WTC11 (cell line): ENCODE measurements at regions not wholly inside any gene's neighbourhood (a gene's known extent, or its start where the extent isn't known, plus 50 kb on each side); places are given as distances from the start of the nearest gene placed in this dataset.

ENCODE experiments used
- ATAC-seq: fragments of 200-7000 bp; cut with Tn5 transposase; 2 replicates; pipeline ENCODE4 v1.10.0; 2021; ENCODE audit warnings: mild to moderate bottlenecking, moderate library complexity
- CTCF ChIA-PET: fragments of 300-600 bp; sonication (Branson Sonifier 250); formaldehyde crosslinking; loops from one replicate; lab custom pipeline; 2021; ENCODE audit warnings: antibody characterized with exemption; lab: Charles Lee
- POLR2A ChIA-PET: fragments of 350-600 bp; sonication (Branson Sonifier 250); formaldehyde crosslinking; loops from one replicate; lab custom pipeline; 2021; ENCODE audit warnings: antibody characterized with exemption; lab: Charles Lee
- DNase-seq: peaks from one replicate; pipeline ENCODE4 v3.0.0; 2021; ENCODE audit warnings: low spot score
- H3K27ac Mint-ChIP-seq: 2 replicates; pipeline ENCODE4 v1.8.0; 2021; ENCODE audit warnings: mixed read lengths
- H3K27me3 Mint-ChIP-seq: 2 replicates; pipeline ENCODE4 v1.8.0; 2021; ENCODE audit warnings: low read depth, mild to moderate bottlenecking, moderate library complexity, mixed read lengths
- H3K36me3 Mint-ChIP-seq: 2 replicates; pipeline ENCODE4 v1.8.0; 2021; ENCODE audit warnings: mixed read lengths
- H3K4me1 Mint-ChIP-seq: 2 replicates; pipeline ENCODE4 v1.8.0; 2022; ENCODE audit warnings: mixed read lengths
- H3K4me3 Mint-ChIP-seq: 2 replicates; pipeline ENCODE4 v1.8.0; 2021; ENCODE audit warnings: mild to moderate bottlenecking, moderate library complexity, mixed read lengths
- H3K9me3 Mint-ChIP-seq: 2 replicates; pipeline ENCODE4 v1.8.0; 2021; ENCODE audit warnings: mixed read lengths
- ESRRA ChIP-seq: sonication (generic); formaldehyde crosslinking; IDR thresholded peaks from 2 replicates; pipeline ENCODE4 v1.8.1; 2022; ENCODE audit warnings: mild to moderate bottlenecking, missing genetic modification reagents, borderline replicate concordance
- FOXK1 ChIP-seq: sonication (generic); formaldehyde crosslinking; IDR thresholded peaks from 2 replicates; pipeline ENCODE4 v1.8.0; 2022; ENCODE audit warnings: mild to moderate bottlenecking, moderate library complexity, missing genetic modification reagents
- GABPB1 ChIP-seq: sonication (generic); formaldehyde crosslinking; IDR thresholded peaks from 2 replicates; pipeline ENCODE4 v1.8.1; 2023; ENCODE audit warnings: mild to moderate bottlenecking, missing genetic modification reagents
- GTF2I ChIP-seq: fragments of 250-450 bp; sonication (Bioruptor Pico); conservative IDR thresholded peaks from 2 replicates; pipeline ENCODE4 v1.4.0; 2021; ENCODE audit warnings: mild to moderate bottlenecking
- JUN ChIP-seq: sonication (generic); formaldehyde crosslinking; IDR thresholded peaks from 2 replicates; pipeline ENCODE4 v1.8.0; 2023; ENCODE audit warnings: mild to moderate bottlenecking, missing genetic modification reagents
- KAT7 ChIP-seq: sonication (generic); formaldehyde crosslinking; IDR thresholded peaks from 2 replicates; pipeline ENCODE4 v1.8.1; 2023; ENCODE audit warnings: missing genetic modification reagents, mild to moderate bottlenecking, borderline replicate concordance
- MXD4 ChIP-seq: fragments of 250-450 bp; sonication (Bioruptor Pico); IDR thresholded peaks from 2 replicates; pipeline ENCODE4 v1.8.0; 2021; ENCODE audit warnings: mild to moderate bottlenecking, moderate library complexity, borderline replicate concordance
- MYBL2 ChIP-seq: sonication (generic); formaldehyde crosslinking; IDR thresholded peaks from 2 replicates; pipeline ENCODE4 v1.8.1; 2023; ENCODE audit warnings: mild to moderate bottlenecking, moderate library complexity, missing genetic modification reagents
- NFE2L1 ChIP-seq: sonication (generic); formaldehyde crosslinking; IDR thresholded peaks from 2 replicates; pipeline ENCODE4 v1.8.1; 2023; ENCODE audit warnings: missing genetic modification reagents
- OVOL2 ChIP-seq: fragments of 250-450 bp; sonication (Bioruptor Pico); IDR thresholded peaks from 2 replicates; pipeline ENCODE4 v1.9.0; 2021; ENCODE audit warnings: mild to moderate bottlenecking, borderline replicate concordance
- RORB ChIP-seq: fragments of 250-450 bp; sonication (Bioruptor Pico); IDR thresholded peaks from 2 replicates; pipeline ENCODE4 v1.9.0; 2021; ENCODE audit warnings: mild to moderate bottlenecking
- SP1 ChIP-seq: sonication (generic); formaldehyde crosslinking; conservative IDR thresholded peaks from 2 replicates; pipeline ENCODE4 v1.8.1; 2022; ENCODE audit warnings: missing genetic modification reagents
- ZNF219 ChIP-seq: sonication (generic); formaldehyde crosslinking; IDR thresholded peaks from 2 replicates; pipeline ENCODE4 v1.8.0; 2023; ENCODE audit warnings: missing genetic modification reagents, mild to moderate bottlenecking, borderline replicate concordance
- TF ChIP-seq, protein P1 (sequence below): sonication (generic); formaldehyde crosslinking; IDR thresholded peaks from 2 replicates; pipeline ENCODE4 v1.8.0; 2023; ENCODE audit warnings: missing genetic modification reagents, mild to moderate bottlenecking, borderline replicate concordance
- TF ChIP-seq, protein P2 (sequence below): fragments of 250-450 bp; sonication (Bioruptor Pico); IDR thresholded peaks from 2 replicates; pipeline ENCODE4 v1.8.0; 2021; ENCODE audit warnings: mild to moderate bottlenecking
- TF ChIP-seq, protein P3 (sequence below): fragments of 250-450 bp; sonication (Bioruptor Pico); IDR thresholded peaks from 2 replicates; pipeline ENCODE4 v1.9.0; 2021; ENCODE audit warnings: mild to moderate bottlenecking, borderline replicate concordance
- TF ChIP-seq, protein P4 (sequence below): sonication (generic); formaldehyde crosslinking; IDR thresholded peaks from 2 replicates; pipeline ENCODE4 v1.8.1; 2022; ENCODE audit warnings: mild to moderate bottlenecking, missing genetic modification reagents, moderate library complexity, borderline replicate concordance
- TF ChIP-seq, protein P5 (sequence below): sonication (generic); formaldehyde crosslinking; IDR thresholded peaks from 2 replicates; pipeline ENCODE4 v1.8.0; 2022; ENCODE audit warnings: mild to moderate bottlenecking, missing genetic modification reagents
- TF ChIP-seq, protein P6 (sequence below): fragments of 250-450 bp; sonication (Bioruptor Pico); IDR thresholded peaks from 2 replicates; pipeline ENCODE4 v1.9.0; 2021; ENCODE audit warnings: moderate library complexity, mild to moderate bottlenecking, inconsistent platforms, borderline replicate concordance
- TF ChIP-seq, protein P7 (sequence below): sonication (generic); formaldehyde crosslinking; conservative IDR thresholded peaks from 2 replicates; pipeline ENCODE4 v1.8.1; 2022; ENCODE audit warnings: mild to moderate bottlenecking, missing genetic modification reagents
- TF ChIP-seq, protein P8 (sequence below): fragments of 250-450 bp; sonication (Bioruptor Pico); IDR thresholded peaks from 2 replicates; pipeline ENCODE4 v2.1.2; 2022; ENCODE audit warnings: mild to moderate bottlenecking, moderate library complexity

DNA sequence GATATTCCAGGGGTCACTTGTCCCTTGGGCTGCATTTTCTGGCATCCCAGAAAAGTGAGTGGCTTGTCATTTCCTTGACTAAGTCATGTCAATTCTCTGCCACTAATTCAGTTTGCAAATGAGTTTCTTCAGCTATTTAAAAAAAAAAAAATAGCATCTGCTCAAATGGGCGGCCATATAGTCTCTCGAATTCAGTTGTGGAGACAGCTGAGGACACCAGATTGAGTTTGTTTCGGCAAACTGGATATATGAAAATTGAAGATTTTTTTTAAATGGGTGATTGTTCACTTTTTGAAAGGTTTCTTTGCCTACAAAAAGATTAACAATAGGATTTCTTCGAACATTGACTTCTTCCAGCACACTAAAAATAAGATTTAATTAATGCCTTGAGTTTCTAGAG, 96.3 kb upstream of the TIAM2 start:
- DNase-seq (no peak), ATAC-seq (no peak)
- Mint-ChIP-seq H3K4me3 (no peak overlapping the region), H3K9me3 (no peaks in the 10 kb centered on the region), H3K36me3 (no peaks in the 10 kb centered on the region), H3K27ac (no peak overlapping the region), H3K27me3 (no peaks in the 10 kb centered on the region), H3K4me1 (peaks cover 4% of the 10 kb centered on the region)
- CTCF ChIA-PET = interaction anchor here (0.9 kb wide), 1 partner anchor 31 kb away, joined by 3 read pairs; no protein-coding TSS in a partner anchor
- TF ChIP-seq MYBL2 (CRISPR knock-in tag) (no peak), JUN (CRISPR knock-in tag) (no peak), GABPB1 (CRISPR knock-in tag) (no peak), GTF2I (CRISPR knock-in tag) (no peak), SP1 (no peak), KAT7 (no peak), MXD4 (CRISPR knock-in tag) (no peak)
- TF ChIP-seq, protein P1, sequence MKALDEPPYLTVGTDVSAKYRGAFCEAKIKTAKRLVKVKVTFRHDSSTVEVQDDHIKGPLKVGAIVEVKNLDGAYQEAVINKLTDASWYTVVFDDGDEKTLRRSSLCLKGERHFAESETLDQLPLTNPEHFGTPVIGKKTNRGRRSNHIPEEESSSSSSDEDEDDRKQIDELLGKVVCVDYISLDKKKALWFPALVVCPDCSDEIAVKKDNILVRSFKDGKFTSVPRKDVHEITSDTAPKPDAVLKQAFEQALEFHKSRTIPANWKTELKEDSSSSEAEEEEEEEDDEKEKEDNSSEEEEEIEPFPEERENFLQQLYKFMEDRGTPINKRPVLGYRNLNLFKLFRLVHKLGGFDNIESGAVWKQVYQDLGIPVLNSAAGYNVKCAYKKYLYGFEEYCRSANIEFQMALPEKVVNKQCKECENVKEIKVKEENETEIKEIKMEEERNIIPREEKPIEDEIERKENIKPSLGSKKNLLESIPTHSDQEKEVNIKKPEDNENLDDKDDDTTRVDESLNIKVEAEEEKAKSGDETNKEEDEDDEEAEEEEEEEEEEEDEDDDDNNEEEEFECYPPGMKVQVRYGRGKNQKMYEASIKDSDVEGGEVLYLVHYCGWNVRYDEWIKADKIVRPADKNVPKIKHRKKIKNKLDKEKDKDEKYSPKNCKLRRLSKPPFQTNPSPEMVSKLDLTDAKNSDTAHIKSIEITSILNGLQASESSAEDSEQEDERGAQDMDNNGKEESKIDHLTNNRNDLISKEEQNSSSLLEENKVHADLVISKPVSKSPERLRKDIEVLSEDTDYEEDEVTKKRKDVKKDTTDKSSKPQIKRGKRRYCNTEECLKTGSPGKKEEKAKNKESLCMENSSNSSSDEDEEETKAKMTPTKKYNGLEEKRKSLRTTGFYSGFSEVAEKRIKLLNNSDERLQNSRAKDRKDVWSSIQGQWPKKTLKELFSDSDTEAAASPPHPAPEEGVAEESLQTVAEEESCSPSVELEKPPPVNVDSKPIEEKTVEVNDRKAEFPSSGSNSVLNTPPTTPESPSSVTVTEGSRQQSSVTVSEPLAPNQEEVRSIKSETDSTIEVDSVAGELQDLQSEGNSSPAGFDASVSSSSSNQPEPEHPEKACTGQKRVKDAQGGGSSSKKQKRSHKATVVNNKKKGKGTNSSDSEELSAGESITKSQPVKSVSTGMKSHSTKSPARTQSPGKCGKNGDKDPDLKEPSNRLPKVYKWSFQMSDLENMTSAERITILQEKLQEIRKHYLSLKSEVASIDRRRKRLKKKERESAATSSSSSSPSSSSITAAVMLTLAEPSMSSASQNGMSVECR (CRISPR knock-in tag) = no peak
- TF ChIP-seq, protein P2, sequence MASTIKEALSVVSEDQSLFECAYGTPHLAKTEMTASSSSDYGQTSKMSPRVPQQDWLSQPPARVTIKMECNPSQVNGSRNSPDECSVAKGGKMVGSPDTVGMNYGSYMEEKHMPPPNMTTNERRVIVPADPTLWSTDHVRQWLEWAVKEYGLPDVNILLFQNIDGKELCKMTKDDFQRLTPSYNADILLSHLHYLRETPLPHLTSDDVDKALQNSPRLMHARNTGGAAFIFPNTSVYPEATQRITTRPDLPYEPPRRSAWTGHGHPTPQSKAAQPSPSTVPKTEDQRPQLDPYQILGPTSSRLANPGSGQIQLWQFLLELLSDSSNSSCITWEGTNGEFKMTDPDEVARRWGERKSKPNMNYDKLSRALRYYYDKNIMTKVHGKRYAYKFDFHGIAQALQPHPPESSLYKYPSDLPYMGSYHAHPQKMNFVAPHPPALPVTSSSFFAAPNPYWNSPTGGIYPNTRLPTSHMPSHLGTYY (CRISPR knock-in tag) = no peak
- TF ChIP-seq, protein P3, sequence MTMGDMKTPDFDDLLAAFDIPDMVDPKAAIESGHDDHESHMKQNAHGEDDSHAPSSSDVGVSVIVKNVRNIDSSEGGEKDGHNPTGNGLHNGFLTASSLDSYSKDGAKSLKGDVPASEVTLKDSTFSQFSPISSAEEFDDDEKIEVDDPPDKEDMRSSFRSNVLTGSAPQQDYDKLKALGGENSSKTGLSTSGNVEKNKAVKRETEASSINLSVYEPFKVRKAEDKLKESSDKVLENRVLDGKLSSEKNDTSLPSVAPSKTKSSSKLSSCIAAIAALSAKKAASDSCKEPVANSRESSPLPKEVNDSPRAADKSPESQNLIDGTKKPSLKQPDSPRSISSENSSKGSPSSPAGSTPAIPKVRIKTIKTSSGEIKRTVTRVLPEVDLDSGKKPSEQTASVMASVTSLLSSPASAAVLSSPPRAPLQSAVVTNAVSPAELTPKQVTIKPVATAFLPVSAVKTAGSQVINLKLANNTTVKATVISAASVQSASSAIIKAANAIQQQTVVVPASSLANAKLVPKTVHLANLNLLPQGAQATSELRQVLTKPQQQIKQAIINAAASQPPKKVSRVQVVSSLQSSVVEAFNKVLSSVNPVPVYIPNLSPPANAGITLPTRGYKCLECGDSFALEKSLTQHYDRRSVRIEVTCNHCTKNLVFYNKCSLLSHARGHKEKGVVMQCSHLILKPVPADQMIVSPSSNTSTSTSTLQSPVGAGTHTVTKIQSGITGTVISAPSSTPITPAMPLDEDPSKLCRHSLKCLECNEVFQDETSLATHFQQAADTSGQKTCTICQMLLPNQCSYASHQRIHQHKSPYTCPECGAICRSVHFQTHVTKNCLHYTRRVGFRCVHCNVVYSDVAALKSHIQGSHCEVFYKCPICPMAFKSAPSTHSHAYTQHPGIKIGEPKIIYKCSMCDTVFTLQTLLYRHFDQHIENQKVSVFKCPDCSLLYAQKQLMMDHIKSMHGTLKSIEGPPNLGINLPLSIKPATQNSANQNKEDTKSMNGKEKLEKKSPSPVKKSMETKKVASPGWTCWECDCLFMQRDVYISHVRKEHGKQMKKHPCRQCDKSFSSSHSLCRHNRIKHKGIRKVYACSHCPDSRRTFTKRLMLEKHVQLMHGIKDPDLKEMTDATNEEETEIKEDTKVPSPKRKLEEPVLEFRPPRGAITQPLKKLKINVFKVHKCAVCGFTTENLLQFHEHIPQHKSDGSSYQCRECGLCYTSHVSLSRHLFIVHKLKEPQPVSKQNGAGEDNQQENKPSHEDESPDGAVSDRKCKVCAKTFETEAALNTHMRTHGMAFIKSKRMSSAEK (CRISPR knock-in tag) = no peak
- TF ChIP-seq, protein P4, sequence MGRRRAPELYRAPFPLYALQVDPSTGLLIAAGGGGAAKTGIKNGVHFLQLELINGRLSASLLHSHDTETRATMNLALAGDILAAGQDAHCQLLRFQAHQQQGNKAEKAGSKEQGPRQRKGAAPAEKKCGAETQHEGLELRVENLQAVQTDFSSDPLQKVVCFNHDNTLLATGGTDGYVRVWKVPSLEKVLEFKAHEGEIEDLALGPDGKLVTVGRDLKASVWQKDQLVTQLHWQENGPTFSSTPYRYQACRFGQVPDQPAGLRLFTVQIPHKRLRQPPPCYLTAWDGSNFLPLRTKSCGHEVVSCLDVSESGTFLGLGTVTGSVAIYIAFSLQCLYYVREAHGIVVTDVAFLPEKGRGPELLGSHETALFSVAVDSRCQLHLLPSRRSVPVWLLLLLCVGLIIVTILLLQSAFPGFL (CRISPR knock-in tag) = no peak
- TF ChIP-seq, protein P5, sequence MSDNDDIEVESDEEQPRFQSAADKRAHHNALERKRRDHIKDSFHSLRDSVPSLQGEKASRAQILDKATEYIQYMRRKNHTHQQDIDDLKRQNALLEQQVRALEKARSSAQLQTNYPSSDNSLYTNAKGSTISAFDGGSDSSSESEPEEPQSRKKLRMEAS (CRISPR knock-in tag) = no peak
- POLR2A ChIA-PET = no interaction called here

DNA sequence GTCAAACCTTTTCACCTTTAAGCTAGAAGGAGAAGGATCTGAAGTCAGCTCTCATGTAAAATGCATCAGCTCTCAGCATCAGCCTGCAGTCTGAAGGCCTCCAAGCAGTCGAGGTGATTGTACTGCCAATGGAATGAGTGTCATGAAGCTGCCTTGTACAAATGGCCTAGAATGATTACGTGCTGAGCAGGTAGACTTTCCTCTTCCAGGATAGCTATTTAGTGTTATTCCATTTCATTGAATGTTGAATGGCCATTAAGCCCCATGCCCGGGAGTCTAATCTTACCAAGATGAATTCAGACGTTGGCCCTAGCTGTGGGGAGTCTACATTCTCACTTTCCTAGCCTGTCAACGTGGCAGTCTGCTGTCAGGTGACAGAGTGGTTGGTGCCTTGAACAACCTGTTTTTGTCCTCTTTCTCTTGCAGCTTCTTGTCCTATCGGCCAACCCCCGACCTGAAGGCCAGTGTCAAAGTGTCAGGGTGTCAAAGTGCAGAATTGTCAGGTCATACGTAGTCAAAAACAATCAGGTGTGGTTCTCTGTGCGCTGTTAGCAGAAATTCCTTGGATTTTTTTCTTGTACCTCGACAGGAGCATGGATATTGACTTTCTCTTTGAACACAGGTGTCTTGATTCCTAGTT, 95.2 kb upstream of the TIAM2 start:
- Mint-ChIP-seq H3K36me3 (no peaks in the 10 kb centered on the region), H3K4me1 (peaks cover 4% of the 10 kb centered on the region), H3K4me3 (no peak overlapping the region), H3K27ac (peak overlapping the region; percentile 49; the same call in 1 of the 2 replicates), H3K27me3 (no peaks in the 10 kb centered on the region), H3K9me3 (no peaks in the 10 kb centered on the region)
- DNase-seq (no peak), ATAC-seq (no peak)
- ChIA-PET CTCF (interaction anchor here (1.1 to 1.3 kb wide), 2 partner anchors 32 to 224 kb away, joined by 4 read pairs; no protein-coding TSS in a partner anchor), POLR2A (no interaction called here)
- TF ChIP-seq RORB (CRISPR knock-in tag) (no peak), FOXK1 (CRISPR knock-in tag) (no peak), NFE2L1 (CRISPR knock-in tag) (no peak), ESRRA (no peak), ZNF219 (CRISPR knock-in tag) (no peak), OVOL2 (CRISPR knock-in tag) (no peak), GABPB1 (CRISPR knock-in tag) (no peak)
- TF ChIP-seq, protein P6, sequence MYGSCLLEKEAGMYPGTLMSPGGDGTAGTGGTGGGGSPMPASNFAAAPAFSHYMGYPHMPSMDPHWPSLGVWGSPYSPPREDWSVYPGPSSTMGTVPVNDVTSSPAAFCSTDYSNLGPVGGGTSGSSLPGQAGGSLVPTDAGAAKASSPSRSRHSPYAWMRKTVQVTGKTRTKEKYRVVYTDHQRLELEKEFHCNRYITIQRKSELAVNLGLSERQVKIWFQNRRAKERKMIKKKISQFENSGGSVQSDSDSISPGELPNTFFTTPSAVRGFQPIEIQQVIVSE (CRISPR knock-in tag) = no peak
- TF ChIP-seq, protein P7, sequence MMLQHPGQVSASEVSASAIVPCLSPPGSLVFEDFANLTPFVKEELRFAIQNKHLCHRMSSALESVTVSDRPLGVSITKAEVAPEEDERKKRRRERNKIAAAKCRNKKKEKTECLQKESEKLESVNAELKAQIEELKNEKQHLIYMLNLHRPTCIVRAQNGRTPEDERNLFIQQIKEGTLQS (CRISPR knock-in tag) = no peak
- TF ChIP-seq, protein P8, sequence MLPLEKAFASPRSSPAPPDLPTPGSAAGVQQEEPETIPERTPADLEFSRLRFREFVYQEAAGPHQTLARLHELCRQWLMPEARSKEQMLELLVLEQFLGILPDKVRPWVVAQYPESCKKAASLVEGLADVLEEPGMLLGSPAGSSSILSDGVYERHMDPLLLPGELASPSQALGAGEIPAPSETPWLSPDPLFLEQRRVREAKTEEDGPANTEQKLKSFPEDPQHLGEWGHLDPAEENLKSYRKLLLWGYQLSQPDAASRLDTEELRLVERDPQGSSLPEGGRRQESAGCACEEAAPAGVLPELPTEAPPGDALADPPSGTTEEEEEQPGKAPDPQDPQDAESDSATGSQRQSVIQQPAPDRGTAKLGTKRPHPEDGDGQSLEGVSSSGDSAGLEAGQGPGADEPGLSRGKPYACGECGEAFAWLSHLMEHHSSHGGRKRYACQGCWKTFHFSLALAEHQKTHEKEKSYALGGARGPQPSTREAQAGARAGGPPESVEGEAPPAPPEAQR = no peak
